ENCODE measurements at regions not wholly inside any gene's neighbourhood (a gene's known extent, or its start where the extent isn't known, plus 50 kb on each side); places are given as distances from the start of the nearest gene placed in this dataset.
"Not testable (repeated sequence)": the region's sequence is repeated elsewhere in the genome, so short reads cannot be mapped to it uniquely, and the experiment has no call there.

DNA sequence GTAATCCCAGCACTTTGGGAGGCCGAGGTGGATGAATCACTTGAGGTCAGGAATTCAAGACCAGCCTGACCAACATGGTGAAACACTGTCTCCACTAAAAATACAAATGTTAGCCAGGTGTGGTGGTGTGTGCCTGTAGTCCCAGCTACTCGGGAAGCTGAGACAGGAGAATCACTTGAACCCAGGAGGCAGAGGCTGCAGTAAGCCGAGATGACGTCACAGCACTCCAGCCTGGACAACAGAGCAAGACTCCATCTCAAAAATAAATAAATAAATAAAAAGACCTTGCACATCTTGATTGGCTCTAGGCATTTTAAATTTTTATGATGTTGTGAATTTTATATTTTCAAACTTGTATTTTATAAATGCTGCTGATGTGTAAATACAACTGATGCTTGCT lies 141.7 kb downstream of the ARRDC3 start:
- DNase-seq (ENCODE audit: low spot score): not testable (repeated sequence)

DNA sequence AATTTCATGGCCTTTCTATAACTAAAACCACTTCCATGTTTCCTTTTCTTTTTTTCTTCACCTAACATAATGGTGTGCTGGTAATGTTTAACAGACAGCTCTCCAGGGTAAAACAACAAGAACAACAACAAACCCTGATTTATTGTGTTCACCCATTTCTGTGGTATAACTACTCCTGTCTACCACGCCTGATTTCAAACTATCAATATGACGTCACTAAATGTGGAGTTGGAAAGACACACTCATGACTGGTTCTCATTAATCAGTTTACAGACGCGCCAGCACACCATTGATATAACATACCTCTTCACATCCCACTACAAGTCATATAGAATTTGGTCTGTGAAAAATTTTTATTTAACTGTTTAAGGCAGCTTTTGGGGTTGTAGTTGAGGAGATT lies 142.9 kb downstream of the ARRDC3 start:
- no peak for DNase-seq (ENCODE audit: low spot score)

DNA sequence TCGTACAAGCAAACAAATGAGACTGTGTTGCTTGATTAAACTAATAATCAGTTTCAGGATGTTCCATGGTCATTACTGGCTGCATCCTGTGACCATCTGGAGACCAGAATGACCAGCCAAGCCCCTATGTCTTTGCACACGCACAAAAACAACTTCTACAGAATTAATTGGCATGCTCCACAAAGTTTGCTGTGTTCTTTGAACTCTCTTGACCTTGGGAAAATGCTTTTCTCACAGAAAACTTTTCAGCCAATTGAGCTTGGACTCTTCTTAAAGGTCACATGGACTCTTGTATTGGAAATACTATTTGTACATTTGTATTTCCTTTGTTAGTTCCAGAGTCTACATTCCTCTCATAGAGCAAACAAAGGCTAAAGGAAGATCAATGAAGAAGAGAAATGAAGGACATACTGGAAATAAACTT lies 147.8 kb downstream of the ARRDC3 start:
- DNase-seq (ENCODE audit: low spot score): no peak

DNA sequence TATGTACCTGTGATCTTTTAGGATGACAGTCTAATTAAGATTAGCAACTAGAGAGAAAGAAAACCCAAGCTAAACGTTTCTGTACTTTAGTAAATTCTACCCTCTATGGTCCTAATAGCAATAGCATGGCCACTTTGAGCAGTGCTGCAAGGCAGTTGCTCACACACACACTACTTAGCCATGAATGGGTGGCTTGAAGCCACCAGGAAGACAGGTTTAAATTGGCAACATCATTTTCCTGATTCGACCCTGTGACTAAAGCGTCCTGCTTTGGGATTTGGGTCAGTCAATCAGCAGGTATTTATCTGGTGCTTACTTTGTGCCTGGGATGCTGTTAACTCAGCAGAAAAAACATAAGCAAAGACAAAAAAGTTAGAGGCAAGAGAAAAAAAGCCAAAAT lies 150.6 kb downstream of the ARRDC3 start:
- DNase-seq (ENCODE audit: low spot score): no peak

DNA sequence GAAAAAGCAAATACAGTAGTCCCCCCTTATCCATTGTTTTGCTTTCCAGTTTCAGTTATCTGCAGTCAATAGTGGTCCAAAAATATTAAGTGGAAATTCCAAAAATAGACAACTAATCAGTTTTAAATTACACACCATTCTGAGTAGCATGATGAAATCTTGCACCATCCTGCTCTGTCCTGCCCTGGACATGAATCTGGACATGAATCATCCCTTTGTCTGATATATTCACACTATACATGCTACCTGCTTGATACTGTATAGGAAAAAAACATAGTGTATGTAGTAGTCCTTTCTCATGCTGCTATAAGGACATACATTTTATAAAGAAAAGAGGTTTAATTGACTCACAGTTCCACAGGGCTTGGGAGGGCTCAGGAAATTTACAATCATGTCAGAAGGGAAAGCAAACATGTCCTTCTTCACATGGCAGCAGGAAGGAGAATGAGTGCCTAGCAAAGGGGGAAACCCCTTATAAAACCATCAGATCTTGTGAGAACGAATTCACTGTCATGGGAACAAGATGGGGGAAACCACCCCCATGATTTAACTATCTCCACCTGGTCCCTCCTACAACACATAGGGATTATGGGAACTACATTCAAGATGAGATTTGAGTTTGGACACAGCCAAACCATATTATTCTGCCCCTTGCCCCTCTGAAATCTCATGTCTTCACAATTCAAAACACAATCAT lies 153.9 kb downstream of the ARRDC3 start:
- DNase-seq (ENCODE audit: low spot score): no peak

DNA sequence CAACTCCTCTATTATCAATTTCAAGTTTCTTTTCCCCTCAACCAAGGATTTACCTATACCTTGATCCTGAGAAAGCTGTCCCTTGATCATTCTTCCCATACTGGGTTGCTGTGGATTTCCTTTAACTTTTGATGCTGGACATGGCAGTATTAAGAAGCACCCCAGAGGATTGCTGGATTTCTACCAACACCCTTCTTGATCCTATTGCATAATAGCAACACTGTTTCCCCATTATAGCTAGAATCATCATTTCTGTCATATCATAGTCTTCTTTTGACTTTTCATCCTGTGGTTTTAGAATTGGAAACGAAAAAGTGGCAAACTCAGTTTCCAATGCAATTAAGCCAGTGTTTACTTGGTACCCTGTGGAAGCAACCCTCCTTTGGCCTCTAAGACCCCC lies 154.9 kb downstream of the ARRDC3 start:
- no peak for DNase-seq (ENCODE audit: low spot score)

DNA sequence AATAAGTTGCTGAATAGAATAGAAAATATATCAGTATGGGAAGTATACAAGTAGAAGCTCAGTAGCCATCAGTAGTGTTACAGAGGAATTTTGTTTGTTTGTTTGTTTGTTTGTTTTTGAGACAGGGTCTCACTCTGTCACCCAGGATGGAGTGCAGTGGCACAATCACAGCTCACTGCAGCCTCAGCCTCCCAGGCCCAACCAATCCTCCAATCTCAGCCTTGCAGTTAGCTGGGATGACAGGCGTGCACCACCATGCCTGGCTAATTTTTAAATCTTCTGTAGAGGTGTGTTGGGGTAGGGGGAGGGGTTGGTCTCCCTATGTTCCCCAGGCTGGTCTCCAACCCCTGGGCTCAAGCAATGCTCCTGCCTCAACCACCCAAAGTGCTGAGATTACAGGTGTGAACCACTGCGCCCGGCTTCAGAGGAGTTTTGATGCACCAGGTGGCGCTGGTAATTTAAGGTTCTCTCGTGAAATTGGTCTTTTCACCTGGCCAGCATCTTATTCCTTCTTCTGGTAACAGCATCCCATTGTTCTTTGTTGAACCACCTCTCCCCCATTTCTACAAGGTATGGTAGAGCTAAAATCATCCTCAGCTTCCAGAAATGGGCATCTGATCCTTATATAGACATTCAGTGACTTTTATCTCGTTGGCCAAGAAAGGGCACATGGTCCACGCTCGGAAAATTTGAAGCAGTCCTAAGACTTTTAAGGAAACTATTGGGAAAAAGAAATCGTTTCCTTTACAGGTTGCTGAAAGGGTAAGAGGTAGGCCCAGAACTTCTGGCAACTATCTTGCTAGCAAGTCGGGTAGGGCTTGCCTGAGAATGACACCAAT lies 157.1 kb downstream of the ARRDC3 start:
- DNase-seq (ENCODE audit: low spot score): no peak

DNA sequence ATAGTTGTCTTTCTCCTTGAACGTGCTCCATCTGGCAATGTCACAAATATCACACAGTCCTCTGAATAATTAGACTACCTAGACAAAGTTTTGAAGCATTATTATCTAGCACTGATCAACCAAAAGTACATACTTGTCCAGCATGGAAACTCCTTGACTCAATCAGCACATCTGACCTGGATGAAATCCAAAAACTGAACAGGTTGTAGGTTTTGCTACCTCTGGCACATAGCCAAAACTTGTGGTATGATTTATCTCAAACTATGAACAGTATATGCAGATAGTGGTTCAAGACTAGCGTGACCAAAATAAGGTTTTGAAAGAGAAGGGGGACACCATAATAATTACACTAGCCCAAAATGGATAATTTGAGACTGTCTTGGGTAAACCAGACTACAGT lies 158.1 kb downstream of the ARRDC3 start:
- DNase-seq (ENCODE audit: low spot score): no peak

DNA sequence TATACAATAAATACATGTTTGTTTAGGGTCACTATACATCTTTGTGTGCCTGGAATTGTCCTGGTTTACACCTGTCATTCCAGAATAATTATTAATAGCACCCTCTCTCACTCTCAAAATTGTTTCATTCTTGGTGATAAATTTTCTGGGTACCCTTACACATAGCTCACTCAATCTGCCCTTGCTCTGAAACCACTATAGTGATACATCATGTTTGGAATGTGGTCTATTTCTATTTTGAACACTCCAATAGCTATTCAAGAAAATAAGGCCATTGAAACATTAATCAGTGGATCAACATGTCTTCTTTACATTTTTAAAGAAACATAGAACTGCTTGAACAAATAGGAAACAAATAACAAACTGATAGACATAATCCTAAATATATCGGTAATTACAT lies 158.7 kb downstream of the ARRDC3 start:
- no peak for DNase-seq (ENCODE audit: low spot score)

DNA sequence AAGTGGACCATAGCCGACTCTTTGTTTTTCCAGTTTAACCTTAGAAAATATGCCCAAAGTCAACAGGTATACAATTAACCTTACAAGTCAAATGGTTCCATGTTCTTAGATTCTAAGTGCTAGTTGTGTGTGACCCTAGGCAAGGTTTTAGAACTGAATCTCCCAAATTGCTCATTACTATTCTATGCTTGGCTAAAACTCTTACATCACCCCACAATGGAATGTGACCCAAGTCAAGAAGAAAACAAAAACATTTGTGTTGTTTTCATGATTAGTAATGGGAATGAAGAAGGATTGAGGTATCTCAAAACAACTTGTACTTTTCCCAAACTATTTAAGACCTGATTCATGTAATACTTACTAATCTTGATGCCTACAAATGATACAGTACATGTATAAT lies 159.2 kb downstream of the ARRDC3 start:
- DNase-seq (ENCODE audit: low spot score): no peak

DNA sequence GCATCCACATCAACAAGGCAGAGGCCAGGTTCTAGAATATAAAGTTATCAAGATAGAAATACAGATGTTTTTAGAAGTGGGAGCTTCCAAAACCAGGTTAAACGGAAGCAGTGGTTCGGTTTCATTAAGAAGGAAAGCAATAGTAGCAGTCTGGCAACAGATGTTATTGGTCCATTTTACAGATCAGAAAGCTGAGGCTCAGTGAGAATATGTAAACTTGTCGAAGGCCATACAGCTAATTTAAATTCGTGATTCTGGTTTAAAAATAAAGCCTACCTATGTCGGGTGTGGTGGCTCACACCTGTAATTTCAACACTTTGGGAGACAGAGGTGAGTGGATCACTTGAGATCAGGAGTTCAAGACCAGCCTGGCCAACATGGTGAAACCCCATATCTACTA lies 160.6 kb downstream of the ARRDC3 start:
- no peak for DNase-seq (ENCODE audit: low spot score)

DNA sequence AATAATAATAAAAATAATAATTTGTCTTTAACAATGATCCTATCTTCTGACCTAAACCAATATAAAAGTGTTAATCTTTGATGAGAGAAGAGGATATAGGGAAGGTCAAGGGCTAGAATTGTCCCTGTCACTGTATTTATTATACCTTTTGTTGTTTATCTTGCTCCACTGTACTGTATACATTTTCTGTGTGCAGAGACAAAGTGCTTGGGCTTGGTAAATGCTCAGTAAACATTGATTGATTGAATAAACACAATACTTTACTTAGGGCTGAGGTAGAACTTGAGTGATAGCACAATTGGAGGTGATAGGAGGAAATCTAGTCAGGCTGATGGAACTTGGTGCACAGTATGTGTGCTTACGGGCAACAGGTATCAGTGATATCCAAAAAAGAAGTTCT lies 161.2 kb downstream of the ARRDC3 start:
- no peak for DNase-seq (ENCODE audit: low spot score)

DNA sequence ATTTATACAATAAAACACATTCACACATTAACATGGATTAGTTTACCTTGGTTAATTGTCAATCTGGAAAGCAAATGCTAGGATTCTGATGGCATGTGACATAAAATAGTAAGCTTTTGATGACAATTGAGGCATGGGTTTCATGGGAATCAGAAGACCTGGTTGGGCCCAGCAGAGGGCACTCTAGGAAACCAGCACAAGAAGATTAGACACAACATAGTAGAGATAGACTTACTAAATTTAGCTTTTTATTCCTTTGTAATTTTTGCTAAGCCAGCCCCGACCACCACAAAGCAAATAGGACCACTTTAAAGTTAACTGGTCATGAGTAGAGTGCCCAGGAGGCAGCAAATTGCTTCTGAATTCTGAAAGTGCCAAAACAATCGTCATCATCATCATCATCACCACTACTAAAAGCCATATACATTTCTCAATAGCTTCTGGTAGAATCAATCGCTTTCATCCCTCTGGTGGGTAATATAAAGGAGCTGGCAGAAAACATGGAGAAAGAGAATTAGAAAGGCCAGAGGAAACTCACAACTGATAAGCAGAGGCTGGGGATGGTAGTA lies 163.2 kb downstream of the ARRDC3 start:
- peak; percentile 75 for DNase-seq (ENCODE audit: low spot score)

DNA sequence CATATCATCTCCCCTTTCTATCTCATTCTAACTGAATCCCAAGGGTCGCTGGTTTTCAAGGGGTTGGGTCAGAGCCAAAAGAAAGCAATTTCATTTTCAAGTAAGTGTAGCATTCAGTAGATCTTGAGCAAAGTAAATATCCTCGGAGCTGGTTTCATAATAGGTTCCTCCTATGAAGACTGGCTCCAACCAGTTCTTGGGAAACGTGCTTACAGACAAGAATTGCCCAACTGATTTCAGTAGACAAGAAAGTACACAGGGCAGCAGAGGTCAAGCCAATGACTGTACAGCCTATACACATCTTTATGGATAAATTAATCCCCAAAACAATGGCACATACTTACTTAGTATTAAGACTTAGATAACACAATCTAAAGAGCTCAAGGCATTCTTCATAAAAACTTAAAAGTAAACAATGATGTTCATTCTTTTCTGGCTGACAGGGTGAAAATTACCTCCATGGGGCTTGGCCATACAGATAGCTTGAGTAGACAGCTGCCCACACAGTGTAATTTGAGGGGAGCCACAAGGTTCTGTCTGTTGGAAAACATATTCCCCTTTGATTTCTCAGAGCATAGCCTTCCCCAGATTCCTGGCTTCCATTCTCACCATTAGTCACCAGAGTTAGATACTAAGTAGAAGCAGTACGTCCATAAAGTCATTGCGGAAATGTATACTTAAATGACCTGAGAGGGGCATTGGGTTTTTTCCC lies 163.9 kb downstream of the ARRDC3 start:
- DNase-seq (ENCODE audit: low spot score): peak; percentile 53

DNA sequence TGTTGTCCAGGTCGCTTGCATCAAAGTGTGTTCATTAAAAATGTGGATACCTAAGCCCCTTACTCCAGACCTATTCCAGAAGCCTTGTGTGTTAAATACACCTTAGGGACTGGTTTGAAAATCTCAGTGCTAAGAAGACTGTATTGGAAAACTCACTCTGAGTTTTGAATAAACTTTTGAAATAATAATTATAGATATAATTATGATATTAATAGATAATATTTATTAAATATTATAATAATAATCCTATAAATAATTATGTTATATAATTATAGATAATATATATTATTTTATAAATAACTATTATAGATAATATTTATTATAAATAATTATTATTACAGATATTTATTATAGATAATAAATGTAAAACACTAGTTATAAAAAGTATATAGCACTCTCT lies 165.3 kb downstream of the ARRDC3 start:
- DNase-seq (ENCODE audit: low spot score): no peak

DNA sequence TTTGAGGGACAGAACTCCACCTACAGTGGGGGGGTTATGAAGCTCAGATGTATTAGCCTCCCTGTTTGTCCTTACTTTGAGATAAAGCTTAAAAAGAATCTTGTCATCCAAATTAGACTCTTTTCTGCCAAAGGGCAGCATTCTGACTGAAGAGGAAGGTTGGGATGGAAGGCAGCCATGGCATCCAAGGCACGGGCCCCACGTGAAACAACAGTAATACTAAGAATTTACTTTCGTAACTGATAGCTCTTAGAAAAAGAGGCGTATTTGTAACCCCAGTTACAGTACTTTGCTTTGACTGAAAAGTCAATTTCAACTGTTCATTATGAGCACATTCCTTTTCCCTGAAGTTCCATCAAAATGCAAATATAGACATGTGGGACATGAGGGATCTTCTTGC lies 168.5 kb downstream of the ARRDC3 start:
- DNase-seq (ENCODE audit: low spot score): no peak
